GM12872 (cell line): ENCODE measurements at regions not wholly inside any gene's neighbourhood (a gene's known extent, or its start where the extent isn't known, plus 50 kb on each side); places are given as distances from the start of the nearest gene placed in this dataset.
A peak's percentile ranks its signal among the peaks of the same experiment; 100 is the strongest.

Experiments used
- TF ChIP-seq, protein P1 (sequence below): IDR thresholded peaks from 3 replicates; pipeline ENCODE4 v1.5.1; 2011; ENCODE audit warnings: low read depth, mild to moderate bottlenecking, low read length, moderate library complexity; ENCODE audit not compliant: insufficient read depth

DNA sequence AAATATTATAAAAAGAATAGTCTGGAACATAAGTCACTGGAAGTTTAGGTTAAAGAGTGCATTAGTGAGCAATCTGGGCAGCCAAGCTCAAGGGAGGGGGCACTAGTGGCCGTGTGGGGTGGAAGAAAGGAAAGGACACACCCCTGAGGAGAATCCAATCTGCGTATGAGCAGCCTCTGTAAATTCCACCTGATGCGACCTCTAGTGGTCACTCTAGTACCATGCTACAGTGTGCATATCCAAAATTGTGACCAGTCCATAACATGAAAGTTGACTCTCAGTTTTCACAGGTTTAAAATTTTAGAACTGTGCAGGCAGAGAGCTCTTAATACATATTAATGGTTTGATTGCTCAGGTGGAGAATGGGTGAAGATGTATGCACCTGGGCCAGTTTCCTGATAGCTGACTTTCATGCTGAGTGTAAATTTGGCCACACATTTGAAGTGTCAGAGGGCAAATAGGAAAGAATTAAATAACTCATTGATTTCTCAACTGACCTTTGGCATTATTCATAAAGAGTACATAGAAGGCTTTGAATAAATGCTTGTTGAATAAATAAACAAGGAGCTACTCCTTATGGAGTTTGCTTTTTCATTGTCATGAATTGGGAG, 105.9 kb upstream of the C21orf91 start:
- TF ChIP-seq, protein P1, sequence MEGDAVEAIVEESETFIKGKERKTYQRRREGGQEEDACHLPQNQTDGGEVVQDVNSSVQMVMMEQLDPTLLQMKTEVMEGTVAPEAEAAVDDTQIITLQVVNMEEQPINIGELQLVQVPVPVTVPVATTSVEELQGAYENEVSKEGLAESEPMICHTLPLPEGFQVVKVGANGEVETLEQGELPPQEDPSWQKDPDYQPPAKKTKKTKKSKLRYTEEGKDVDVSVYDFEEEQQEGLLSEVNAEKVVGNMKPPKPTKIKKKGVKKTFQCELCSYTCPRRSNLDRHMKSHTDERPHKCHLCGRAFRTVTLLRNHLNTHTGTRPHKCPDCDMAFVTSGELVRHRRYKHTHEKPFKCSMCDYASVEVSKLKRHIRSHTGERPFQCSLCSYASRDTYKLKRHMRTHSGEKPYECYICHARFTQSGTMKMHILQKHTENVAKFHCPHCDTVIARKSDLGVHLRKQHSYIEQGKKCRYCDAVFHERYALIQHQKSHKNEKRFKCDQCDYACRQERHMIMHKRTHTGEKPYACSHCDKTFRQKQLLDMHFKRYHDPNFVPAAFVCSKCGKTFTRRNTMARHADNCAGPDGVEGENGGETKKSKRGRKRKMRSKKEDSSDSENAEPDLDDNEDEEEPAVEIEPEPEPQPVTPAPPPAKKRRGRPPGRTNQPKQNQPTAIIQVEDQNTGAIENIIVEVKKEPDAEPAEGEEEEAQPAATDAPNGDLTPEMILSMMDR: peak; percentile 90

DNA sequence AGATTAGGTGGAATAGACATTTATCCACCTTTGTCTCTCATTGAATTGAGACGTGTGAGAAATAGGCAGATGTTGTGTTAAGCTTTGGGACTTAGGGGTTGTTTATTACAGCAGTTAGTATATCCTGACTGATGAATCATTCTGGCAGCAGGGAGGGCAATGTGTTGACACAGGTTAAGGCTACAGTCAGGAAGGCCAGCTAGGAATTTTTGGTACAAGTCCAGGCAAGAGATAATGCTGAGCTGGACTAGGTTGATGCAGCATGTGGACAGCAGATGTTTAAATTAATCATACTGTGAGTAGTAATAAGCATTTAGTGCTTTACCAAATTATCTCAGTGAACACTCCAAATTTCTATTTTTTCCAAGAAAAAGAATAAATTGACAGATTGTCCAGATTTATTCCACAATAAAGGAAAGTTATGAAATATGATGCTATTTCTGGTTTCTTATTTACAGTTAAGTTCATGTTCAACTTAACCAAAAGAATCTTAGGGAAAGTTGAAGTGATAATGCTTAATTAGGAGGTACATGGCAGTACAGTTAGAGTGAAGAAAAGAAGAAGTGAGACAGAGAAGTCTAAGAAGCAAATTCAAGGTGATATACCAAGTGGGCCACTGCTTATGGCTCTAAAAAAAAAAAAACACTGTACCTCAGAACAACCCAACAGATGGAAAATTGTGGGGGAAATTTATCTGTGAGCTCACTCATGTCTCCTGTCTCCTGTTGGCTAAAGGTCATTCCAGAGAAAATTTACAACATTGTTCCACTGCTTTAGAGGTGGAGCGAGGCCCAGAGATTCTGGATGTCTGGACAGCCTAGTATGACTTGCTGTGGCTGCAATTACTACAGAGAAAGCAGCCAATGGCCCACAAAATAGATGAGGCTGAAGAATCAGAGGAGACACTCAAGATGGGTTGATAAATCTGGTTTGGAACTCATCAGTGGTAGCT, 102.7 kb upstream of the C21orf91 start:
- TF ChIP-seq, protein P1: no peak

DNA sequence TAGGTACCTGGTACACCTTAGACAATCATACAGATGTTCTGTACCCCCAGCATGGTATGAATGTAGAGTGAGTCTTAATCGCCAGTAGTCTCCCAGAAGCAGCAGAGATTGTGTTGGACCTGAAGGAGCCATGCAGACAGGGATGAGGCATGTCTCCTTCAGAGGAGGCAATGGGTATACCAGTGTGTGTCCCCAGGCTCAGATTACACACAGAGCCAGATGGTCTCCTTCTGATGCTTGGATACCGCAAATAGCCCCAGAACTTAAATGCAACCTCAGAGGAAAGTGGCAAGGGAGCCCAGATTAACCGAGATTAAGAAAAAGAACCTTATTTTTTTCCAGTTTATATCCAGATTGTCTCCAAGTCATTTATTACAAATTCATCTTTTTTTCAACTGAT, 96.8 kb upstream of the C21orf91 start:
- TF ChIP-seq, protein P1: no peak

DNA sequence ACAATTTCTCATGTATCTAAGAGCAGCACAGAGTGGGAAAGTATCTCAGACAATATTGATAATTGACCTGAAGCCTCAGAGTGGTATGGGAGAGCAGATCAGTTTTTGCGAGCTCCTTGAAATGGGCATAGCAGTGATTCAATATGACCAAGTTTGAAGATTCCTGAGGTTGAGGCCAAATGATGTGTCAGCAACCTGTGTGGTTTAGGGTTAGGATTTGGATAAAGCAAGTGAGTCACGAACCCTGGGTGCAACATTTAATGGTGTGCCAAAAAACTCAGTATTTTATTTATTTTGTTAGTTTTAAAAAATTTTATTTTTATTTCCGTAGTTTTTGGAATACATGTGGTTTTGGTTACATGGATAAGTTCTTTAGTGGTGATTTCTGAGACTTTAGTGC, 92.5 kb upstream of the C21orf91 start:
- TF ChIP-seq, protein P1: no peak

GRCh38 chr21:17903929-17904639, 84.9 kb upstream of the C21orf91 start:
- TF ChIP-seq, protein P1: no peak

DNA sequence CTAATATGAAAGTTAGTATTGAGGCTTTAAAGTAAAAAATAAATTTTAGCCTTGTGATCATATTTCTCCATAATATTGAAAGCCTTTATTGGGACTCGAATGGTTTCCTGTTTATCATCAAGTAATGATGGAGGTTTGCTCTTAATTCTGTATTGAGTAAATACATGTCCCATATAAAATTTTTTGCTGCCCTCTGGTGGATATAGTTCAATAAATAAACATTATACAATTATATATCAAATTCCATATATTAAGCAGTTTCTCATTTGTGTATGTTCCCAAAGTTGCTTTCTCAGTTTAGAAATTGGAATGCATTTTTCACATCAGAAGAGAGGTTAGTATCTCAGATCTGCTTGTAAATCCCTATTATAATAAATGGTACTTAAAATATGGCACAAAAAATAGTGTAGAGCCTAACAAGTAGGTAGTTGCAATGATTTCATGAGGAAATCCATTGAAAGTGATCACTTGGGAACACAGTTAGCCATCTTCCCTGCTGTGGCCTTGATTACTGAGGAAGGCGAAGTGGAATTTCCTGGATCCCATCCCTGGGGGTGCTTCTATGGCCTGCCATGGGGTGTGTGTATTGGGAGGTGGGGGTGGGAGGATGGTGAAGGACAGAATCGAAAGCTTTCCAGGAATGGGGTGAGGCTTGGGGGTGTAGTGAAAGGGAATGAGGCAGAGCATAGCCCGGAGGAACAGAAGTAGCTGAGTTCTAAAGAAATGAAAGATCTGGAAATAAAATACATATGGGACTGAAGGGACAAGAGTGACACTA, 84.1 kb upstream of the C21orf91 start:
- TF ChIP-seq, protein P1: no peak
